Tibial nerve (tissue), 3 donors: ENCODE measurements at regions not wholly inside any gene's neighbourhood (a gene's known extent, or its start where the extent isn't known, plus 50 kb on each side); places are given as distances from the start of the nearest gene placed in this dataset.

ENCODE experiments used
- POLR2A ChIP-seq, 2 donors: fragments of 450-650 bp; IDR thresholded peaks; one replicate each; pipeline ENCODE4 v1.6.1; 2017; ENCODE audit warnings: antibody characterized with exemption in 2 of 2, mild to moderate bottlenecking in 2 of 2, moderate library complexity in 2 of 2
- TF ChIP-seq, protein P1 (sequence below), 5 experiments: fragments of 200-600 bp in 3 of 5; fragments of 450-650 bp in 2 of 5; sonication (generic) in 3 of 5; IDR thresholded peaks; one replicate each; pipeline ENCODE4 v1.5.1; 2016 to 2019; ENCODE audit warnings: antibody characterized with exemption in 5 of 5, mild to moderate bottlenecking in 3 of 5, moderate library complexity in 2 of 5

DNA sequence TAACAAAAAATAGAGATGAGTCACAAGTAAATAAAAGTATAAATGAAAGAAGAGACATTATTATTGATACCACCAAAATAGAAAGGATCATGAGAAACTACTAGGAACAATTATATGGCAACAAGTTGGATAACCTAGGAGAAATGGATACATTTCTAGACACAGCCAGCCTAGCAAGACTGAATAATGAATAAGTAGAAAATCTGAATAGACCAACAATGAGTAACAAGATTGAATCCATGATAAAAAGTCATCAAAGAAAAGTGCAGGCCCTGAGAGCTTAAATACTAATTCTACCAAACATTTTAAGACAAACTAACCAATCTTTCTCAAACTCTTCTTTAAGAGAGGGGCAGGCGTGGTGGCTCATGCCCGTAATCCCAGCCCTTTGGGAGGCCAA is 538.6 kb upstream of the PBX1 start:
- TF ChIP-seq, protein P1, sequence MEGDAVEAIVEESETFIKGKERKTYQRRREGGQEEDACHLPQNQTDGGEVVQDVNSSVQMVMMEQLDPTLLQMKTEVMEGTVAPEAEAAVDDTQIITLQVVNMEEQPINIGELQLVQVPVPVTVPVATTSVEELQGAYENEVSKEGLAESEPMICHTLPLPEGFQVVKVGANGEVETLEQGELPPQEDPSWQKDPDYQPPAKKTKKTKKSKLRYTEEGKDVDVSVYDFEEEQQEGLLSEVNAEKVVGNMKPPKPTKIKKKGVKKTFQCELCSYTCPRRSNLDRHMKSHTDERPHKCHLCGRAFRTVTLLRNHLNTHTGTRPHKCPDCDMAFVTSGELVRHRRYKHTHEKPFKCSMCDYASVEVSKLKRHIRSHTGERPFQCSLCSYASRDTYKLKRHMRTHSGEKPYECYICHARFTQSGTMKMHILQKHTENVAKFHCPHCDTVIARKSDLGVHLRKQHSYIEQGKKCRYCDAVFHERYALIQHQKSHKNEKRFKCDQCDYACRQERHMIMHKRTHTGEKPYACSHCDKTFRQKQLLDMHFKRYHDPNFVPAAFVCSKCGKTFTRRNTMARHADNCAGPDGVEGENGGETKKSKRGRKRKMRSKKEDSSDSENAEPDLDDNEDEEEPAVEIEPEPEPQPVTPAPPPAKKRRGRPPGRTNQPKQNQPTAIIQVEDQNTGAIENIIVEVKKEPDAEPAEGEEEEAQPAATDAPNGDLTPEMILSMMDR (IDR thresholded peaks at IDR 0.05): no peak
- no peak for TF ChIP-seq POLR2A (IDR thresholded peaks at IDR 0.05)
